ENCODE measurements at regions not wholly inside any gene's neighbourhood (a gene's known extent, or its start where the extent isn't known, plus 50 kb on each side); places are given as distances from the start of the nearest gene placed in this dataset.

GRCh38 chr2:240239325-240239724 is 98.9 kb upstream of the OTOS start:
- TF ChIP-seq JUND (IDR thresholded peaks at IDR 0.05): no peak
- no peak for TF ChIP-seq RXRA (IDR thresholded peaks at IDR 0.05; ENCODE audit: borderline replicate concordance, low read depth)
- TF ChIP-seq EP300 (IDR thresholded peaks at IDR 0.05; ENCODE audit: borderline replicate concordance in 1 of 2, low read depth in 1 of 2, low read length in 1 of 2): no peak
- TF ChIP-seq, protein P1, sequence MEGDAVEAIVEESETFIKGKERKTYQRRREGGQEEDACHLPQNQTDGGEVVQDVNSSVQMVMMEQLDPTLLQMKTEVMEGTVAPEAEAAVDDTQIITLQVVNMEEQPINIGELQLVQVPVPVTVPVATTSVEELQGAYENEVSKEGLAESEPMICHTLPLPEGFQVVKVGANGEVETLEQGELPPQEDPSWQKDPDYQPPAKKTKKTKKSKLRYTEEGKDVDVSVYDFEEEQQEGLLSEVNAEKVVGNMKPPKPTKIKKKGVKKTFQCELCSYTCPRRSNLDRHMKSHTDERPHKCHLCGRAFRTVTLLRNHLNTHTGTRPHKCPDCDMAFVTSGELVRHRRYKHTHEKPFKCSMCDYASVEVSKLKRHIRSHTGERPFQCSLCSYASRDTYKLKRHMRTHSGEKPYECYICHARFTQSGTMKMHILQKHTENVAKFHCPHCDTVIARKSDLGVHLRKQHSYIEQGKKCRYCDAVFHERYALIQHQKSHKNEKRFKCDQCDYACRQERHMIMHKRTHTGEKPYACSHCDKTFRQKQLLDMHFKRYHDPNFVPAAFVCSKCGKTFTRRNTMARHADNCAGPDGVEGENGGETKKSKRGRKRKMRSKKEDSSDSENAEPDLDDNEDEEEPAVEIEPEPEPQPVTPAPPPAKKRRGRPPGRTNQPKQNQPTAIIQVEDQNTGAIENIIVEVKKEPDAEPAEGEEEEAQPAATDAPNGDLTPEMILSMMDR (IDR thresholded peaks at IDR 0.05): no peak

Measured in SK-N-SH (cell line).